Panc1 (cell line): ENCODE measurements at regions not wholly inside any gene's neighbourhood (a gene's known extent, or its start where the extent isn't known, plus 50 kb on each side); places are given as distances from the start of the nearest gene placed in this dataset.

Experiments used
- ATAC-seq: fragments of 200-7000 bp; cut with Tn5 transposase; 2 replicates; pipeline ENCODE4 v1.9.1; 2020; ENCODE audit warnings: mild to moderate bottlenecking, moderate library complexity
- BruUV-seq: library from RNA; stranded (reverse); fragments of 400-500 nt; replicated peaks from 2 replicates; lab custom pipeline; 2021; lab: Mats Ljungman, UMichigan
- CTCF ChIA-PET: fragments of 300-600 bp; sonication (Branson Sonifier 250); formaldehyde crosslinking; loops from one replicate; lab custom pipeline; 2022; ENCODE audit warnings: antibody characterized with exemption; lab: Charles Lee
- POLR2A ChIA-PET: fragments of 300-600 bp; sonication (Branson Sonifier 250); formaldehyde crosslinking; loops from one replicate; lab custom pipeline; 2022; ENCODE audit warnings: antibody characterized with exemption; lab: Charles Lee
- DNase-seq: peaks from one replicate; pipeline ENCODE4 v3.0.0-alpha.2; 2010; ENCODE audit warnings: low read depth, low spot score
- H3K27ac ChIP-seq: 2 replicates; pipeline ENCODE4 v1.5.1; 2011; ENCODE audit warnings: mild to moderate bottlenecking, low read length, inconsistent platforms
- H3K27me3 ChIP-seq: fragments of 200-500 bp; sonication (Bioruptor generic); 2 replicates; pipeline ENCODE4 v1.6.0; 2014; ENCODE audit warnings: low read length, inconsistent platforms; ENCODE audit not compliant: control insufficient read depth, insufficient read depth
- H3K36me3 ChIP-seq: fragments of 200-500 bp; sonication (Bioruptor generic); 2 replicates; pipeline ENCODE4 v1.5.1; 2014; ENCODE audit warnings: inconsistent platforms, mild to moderate bottlenecking, low read length, moderate library complexity; ENCODE audit not compliant: control insufficient read depth, insufficient read depth
- H3K4me1 ChIP-seq: 2 replicates; pipeline ENCODE4 v1.5.1; 2011; ENCODE audit warnings: inconsistent platforms, mild to moderate bottlenecking, low read length, moderate library complexity; ENCODE audit not compliant: control insufficient read depth, insufficient read depth
- H3K4me3 ChIP-seq, 2 experiments: 2 replicates each; pipeline ENCODE4 v1.5.1; 2011 to 2012; ENCODE audit warnings: low read depth in 2 of 2, low read length in 2 of 2, mild to moderate bottlenecking in 2 of 2, inconsistent platforms in 1 of 2, moderate library complexity in 1 of 2
- H3K9me3 ChIP-seq: fragments of 200-500 bp; sonication (Bioruptor generic); 2 replicates; pipeline ENCODE4 v1.5.1; 2014; ENCODE audit warnings: low read depth, mild to moderate bottlenecking, inconsistent platforms, low read length, moderate library complexity; ENCODE audit not compliant: control insufficient read depth, insufficient read depth
- POLR2AphosphoS5 ChIP-seq: IDR thresholded peaks from 2 replicates; pipeline ENCODE4 v1.6.1; 2012; ENCODE audit warnings: mild to moderate bottlenecking, low read depth, low read length, moderate library complexity
- REST ChIP-seq, 2 experiments: IDR thresholded peaks; 2 replicates each; pipeline ENCODE4 v1.6.1; 2011 to 2012; ENCODE audit warnings: low read depth in 2 of 2, control low read depth in 1 of 2, low read length in 1 of 2, mild to moderate bottlenecking in 1 of 2, moderate library complexity in 1 of 2; ENCODE audit not compliant: insufficient read depth in 1 of 2
- SIN3A ChIP-seq: IDR thresholded peaks from 2 replicates; pipeline ENCODE4 v1.6.1; 2012; ENCODE audit warnings: low read depth, mild to moderate bottlenecking, low read length, moderate library complexity, borderline replicate concordance; ENCODE audit not compliant: insufficient read depth
- TCF7L2 ChIP-seq: IDR thresholded peaks from 2 replicates; pipeline ENCODE4 v1.6.1; 2011; ENCODE audit warnings: mild to moderate bottlenecking, low read depth, low read length, inconsistent platforms
- in situ Hi-C: cut with HindIII; loops from 2 replicates; pipeline ENCODE4 v1.10.0; 2016; ENCODE audit warnings: low sequenced_read_pairs, low pct_unique_long_range_greater_than_20kb
- intact Hi-C: fragments of 100-400 bp; cut with micrococcal nuclease; formaldehyde crosslinking; loops from one replicate; pipeline ENCODE4 v1.10.0; 2022; ENCODE audit not compliant: unreplicated experiment
- TF ChIP-seq, protein P1 (sequence below): fragments of 450-650 bp; IDR thresholded peaks from 2 replicates; pipeline ENCODE4 v1.5.1; 2017; ENCODE audit warnings: mild to moderate bottlenecking

- CTCF ChIA-PET, result no interaction called here
- ATAC-seq (no peak), DNase-seq (no peak)
- no peaks in the 10 kb centered on the region for H3K36me3 ChIP-seq
- in situ Hi-C loops, result no loop called here
- H3K27ac ChIP-seq, result no peak overlapping the region
- TF ChIP-seq SIN3A (no peak), POLR2AphosphoS5 (no peak), TCF7L2 (no peak), REST (IDR thresholded peaks at IDR 0.05; ENCODE audit: insufficient read depth in 1 of 2, low read depth in 2 of 2, low read length in 1 of 2) (no peak)
- TF ChIP-seq, protein P1, sequence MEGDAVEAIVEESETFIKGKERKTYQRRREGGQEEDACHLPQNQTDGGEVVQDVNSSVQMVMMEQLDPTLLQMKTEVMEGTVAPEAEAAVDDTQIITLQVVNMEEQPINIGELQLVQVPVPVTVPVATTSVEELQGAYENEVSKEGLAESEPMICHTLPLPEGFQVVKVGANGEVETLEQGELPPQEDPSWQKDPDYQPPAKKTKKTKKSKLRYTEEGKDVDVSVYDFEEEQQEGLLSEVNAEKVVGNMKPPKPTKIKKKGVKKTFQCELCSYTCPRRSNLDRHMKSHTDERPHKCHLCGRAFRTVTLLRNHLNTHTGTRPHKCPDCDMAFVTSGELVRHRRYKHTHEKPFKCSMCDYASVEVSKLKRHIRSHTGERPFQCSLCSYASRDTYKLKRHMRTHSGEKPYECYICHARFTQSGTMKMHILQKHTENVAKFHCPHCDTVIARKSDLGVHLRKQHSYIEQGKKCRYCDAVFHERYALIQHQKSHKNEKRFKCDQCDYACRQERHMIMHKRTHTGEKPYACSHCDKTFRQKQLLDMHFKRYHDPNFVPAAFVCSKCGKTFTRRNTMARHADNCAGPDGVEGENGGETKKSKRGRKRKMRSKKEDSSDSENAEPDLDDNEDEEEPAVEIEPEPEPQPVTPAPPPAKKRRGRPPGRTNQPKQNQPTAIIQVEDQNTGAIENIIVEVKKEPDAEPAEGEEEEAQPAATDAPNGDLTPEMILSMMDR, result no peak
- no peaks in the 10 kb centered on the region for H3K27me3 ChIP-seq
- intact Hi-C loops, result no loop called here
- H3K9me3 ChIP-seq, result no peaks in the 10 kb centered on the region
- H3K4me3 ChIP-seq, result no peak overlapping the region
- BruUV-seq, result no TSS peak
- no peaks in the 10 kb centered on the region for H3K4me1 ChIP-seq
- POLR2A ChIA-PET, result no interaction called here
These were observed 621.1 kb upstream of the ADGRB3 start for GRCh38 chr6:68013780-68014515.

GRCh38 chr6:68012822-68013221, 622.3 kb upstream of the ADGRB3 start:
- Histone ChIP-seq H3K27me3 (no peaks in the 10 kb centered on the region), H3K9me3 (no peaks in the 10 kb centered on the region), H3K4me1 (no peaks in the 10 kb centered on the region), H3K27ac (no peak overlapping the region), H3K4me3 (no peak overlapping the region), H3K36me3 (no peaks in the 10 kb centered on the region)
- in situ Hi-C loops, result no loop called here
- no peak for TF ChIP-seq SIN3A
- ATAC-seq (no peak), DNase-seq (no peak)
- ChIA-PET POLR2A (no interaction called here), CTCF (no interaction called here)
- intact Hi-C loops, result no loop called here
- BruUV-seq, result no TSS peak

DNA sequence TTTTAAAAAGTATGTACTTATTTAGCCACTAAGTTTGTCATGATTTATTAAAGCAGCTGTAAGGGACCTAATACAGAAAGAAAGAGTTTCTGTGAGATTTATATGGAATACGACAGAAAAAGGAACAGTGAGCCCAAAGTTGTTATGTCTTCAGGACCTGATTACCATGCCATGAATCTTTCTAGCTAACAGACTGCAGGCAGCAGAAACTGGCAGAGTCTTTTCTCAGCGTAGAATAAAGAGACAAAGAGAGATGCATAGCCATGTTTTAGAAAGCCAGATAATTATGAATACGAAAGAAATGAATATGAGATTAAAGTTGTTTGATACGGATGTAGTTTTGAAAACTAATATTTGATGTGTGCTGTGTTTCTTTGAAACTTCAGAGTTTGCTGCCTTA, 624.1 kb upstream of the ADGRB3 start:
- Histone ChIP-seq H3K36me3 (no peaks in the 10 kb centered on the region), H3K27me3 (no peaks in the 10 kb centered on the region), H3K4me1 (no peaks in the 10 kb centered on the region), H3K27ac (no peak overlapping the region), H3K4me3 (no peak overlapping the region), H3K9me3 (no peaks in the 10 kb centered on the region)
- no peak for ATAC-seq
- ChIA-PET CTCF (no interaction called here), POLR2A (no interaction called here)
- DNase-seq, result no peak
- intact Hi-C loops (no loop called here), in situ Hi-C loops (no loop called here)
- BruUV-seq, result no TSS peak
- TF ChIP-seq TCF7L2, result no peak
- TF ChIP-seq REST (IDR thresholded peaks at IDR 0.05; ENCODE audit: insufficient read depth in 1 of 2, low read depth in 2 of 2, low read length in 1 of 2), result no peak
- TF ChIP-seq SIN3A, result no peak
- TF ChIP-seq POLR2AphosphoS5, result no peak
- TF ChIP-seq, protein P1, result no peak
